WTC11 (cell line): ENCODE measurements at regions not wholly inside any gene's neighbourhood (a gene's known extent, or its start where the extent isn't known, plus 50 kb on each side); places are given as distances from the start of the nearest gene placed in this dataset.

Experiments
- ATF2 ChIP-seq: sonication (generic); formaldehyde crosslinking; IDR thresholded peaks from 2 replicates; pipeline ENCODE4 v1.8.1; 2022; ENCODE audit warnings: low read depth, missing genetic modification reagents, borderline replicate concordance
- ATF3 ChIP-seq: sonication (generic); formaldehyde crosslinking; conservative IDR thresholded peaks from 2 replicates; pipeline ENCODE4 v1.8.1; 2022; ENCODE audit warnings: mild to moderate bottlenecking, missing genetic modification reagents
- CTCF ChIP-seq: fragments of 200-600 bp; IDR thresholded peaks from 2 replicates; pipeline ENCODE4 v1.8.0; 2022; ENCODE audit warnings: antibody characterized with exemption
- FOXP4 ChIP-seq: sonication (generic); formaldehyde crosslinking; IDR thresholded peaks from 2 replicates; pipeline ENCODE4 v1.8.0; 2022; ENCODE audit warnings: mild to moderate bottlenecking, missing genetic modification reagents

- no peak for TF ChIP-seq CTCF
- TF ChIP-seq FOXP4: no peak
- TF ChIP-seq ATF2: no peak
- no peak for TF ChIP-seq ATF3 (CRISPR knock-in tag)
Measured at GRCh38 chr7:12911053-12911452, 223.6 kb downstream of the ARL4A start.
